Loucy (cell line): ENCODE measurements at regions not wholly inside any gene's neighbourhood (a gene's known extent, or its start where the extent isn't known, plus 50 kb on each side); places are given as distances from the start of the nearest gene placed in this dataset.

Experiments used
- H2AFZ ChIP-seq: fragments of 200-600 bp; sonication (generic); 2 replicates; pipeline ENCODE4 v1.6.0; 2016; ENCODE audit warnings: antibody characterized with exemption, mild to moderate bottlenecking, low read length, moderate library complexity
- H3F3A ChIP-seq: fragments of 200-600 bp; 2 replicates; pipeline ENCODE4 v1.6.0; 2016; ENCODE audit warnings: antibody characterized with exemption, low read depth, mild to moderate bottlenecking
- H3K27me3 ChIP-seq: fragments of 200-600 bp; sonication (generic); 2 replicates; pipeline ENCODE4 v1.6.1; 2014; ENCODE audit warnings: low read length, mild to moderate bottlenecking; ENCODE audit not compliant: insufficient read depth, poor library complexity, severe bottlenecking
- H3K36me3 ChIP-seq: fragments of 200-600 bp; sonication (generic); 2 replicates; pipeline ENCODE4 v1.6.1; 2016; ENCODE audit warnings: low read length; ENCODE audit not compliant: insufficient read depth
- H3K4me1 ChIP-seq: fragments of 200-600 bp; sonication (generic); 2 replicates; pipeline ENCODE4 v1.5.1; 2014; ENCODE audit warnings: low read length, mild to moderate bottlenecking; ENCODE audit not compliant: insufficient read depth, poor library complexity, severe bottlenecking
- H3K4me2 ChIP-seq: fragments of 200-600 bp; sonication (generic); 2 replicates; pipeline ENCODE4 v1.6.0; 2014; ENCODE audit warnings: antibody characterized with exemption, low read length, low read depth, mild to moderate bottlenecking; ENCODE audit not compliant: poor library complexity, severe bottlenecking
- H3K4me3 ChIP-seq: fragments of 200-600 bp; sonication (generic); 2 replicates; pipeline ENCODE4 v1.5.1; 2014; ENCODE audit warnings: low read length, mild to moderate bottlenecking, mixed read lengths; ENCODE audit not compliant: poor library complexity, severe bottlenecking
- H3K79me2 ChIP-seq: fragments of 200-600 bp; sonication (generic); 2 replicates; pipeline ENCODE4 v1.6.1; 2014; ENCODE audit warnings: low read length; ENCODE audit not compliant: insufficient read depth
- H3K9ac ChIP-seq: fragments of 200-600 bp; sonication (generic); 2 replicates; pipeline ENCODE4 v1.6.0; 2014; ENCODE audit warnings: mild to moderate bottlenecking, low read depth, low read length, moderate library complexity; ENCODE audit not compliant: poor library complexity, severe bottlenecking
- H3K9me2 ChIP-seq: fragments of 200-600 bp; sonication (generic); replicated peaks from 2 replicates; pipeline ENCODE4 v1.6.1; 2016; ENCODE audit warnings: low read depth, low read length, mixed read lengths
- H3K9me3 ChIP-seq: fragments of 200-600 bp; sonication (generic); 2 replicates; pipeline ENCODE4 v1.6.1; 2014; ENCODE audit warnings: mild to moderate bottlenecking, antibody characterized with exemption, low read length, low read depth; ENCODE audit not compliant: insufficient read depth
- H4K20me1 ChIP-seq: fragments of 200-600 bp; sonication (generic); 2 replicates; pipeline ENCODE4 v1.6.0; 2014; ENCODE audit warnings: antibody characterized with exemption, low read length, mild to moderate bottlenecking; ENCODE audit not compliant: insufficient read depth, poor library complexity, severe bottlenecking
- CTCF ChIP-seq: fragments of 200-600 bp; sonication (generic); conservative IDR thresholded peaks from 2 replicates; pipeline ENCODE4 v1.5.1; 2014; ENCODE audit warnings: mild to moderate bottlenecking, antibody characterized with exemption, low read length
- EZH2phosphoT487 ChIP-seq: fragments of 200-600 bp; IDR thresholded peaks from 2 replicates; pipeline ENCODE4 v1.6.1; 2018; ENCODE audit warnings: antibody characterized with exemption, mild to moderate bottlenecking, moderate library complexity, borderline replicate concordance

GRCh38 chr7:42292991-42293521 lies 56.0 kb upstream of the GLI3 start:
- no peak for TF ChIP-seq CTCF
- TF ChIP-seq EZH2phosphoT487, result no peak
- no peaks in the 10 kb centered on the region for H3F3A ChIP-seq
- no peak overlapping the region for H2AFZ ChIP-seq
- H3K4me3 ChIP-seq, result no peak overlapping the region
- no peaks in the 10 kb centered on the region for H3K27me3 ChIP-seq
- no peaks in the 10 kb centered on the region for H3K9me3 ChIP-seq
- H3K4me1 ChIP-seq, result no peaks in the 10 kb centered on the region
- no peak overlapping the region for H3K4me2 ChIP-seq
- H3K9me2 ChIP-seq, result no peaks in the 10 kb centered on the region
- H3K79me2 ChIP-seq, result no peaks in the 10 kb centered on the region
- no peak overlapping the region for H3K9ac ChIP-seq
- H3K36me3 ChIP-seq, result no peaks in the 10 kb centered on the region
- H4K20me1 ChIP-seq, result no peaks in the 10 kb centered on the region

DNA sequence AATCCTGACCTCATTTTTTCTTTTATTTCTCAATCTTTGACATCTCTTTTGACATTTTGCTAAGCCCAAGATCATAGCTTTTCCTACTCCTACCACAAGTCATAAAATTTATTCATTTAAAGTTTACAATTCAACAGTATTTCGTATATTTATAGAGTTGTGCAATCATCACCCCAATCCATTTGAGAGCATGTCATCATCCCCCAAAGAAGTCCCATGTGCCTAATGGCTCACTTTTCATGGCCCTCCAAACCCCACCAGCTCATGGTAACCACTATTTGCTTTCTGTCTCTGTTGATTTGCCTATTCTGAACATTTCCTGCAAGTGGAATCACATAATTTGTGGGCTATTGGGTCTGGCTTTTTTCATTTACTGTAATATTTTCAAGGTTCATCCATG lies 52.5 kb upstream of the GLI3 start:
- Histone ChIP-seq H3K27me3 (no peaks in the 10 kb centered on the region), H3K79me2 (no peaks in the 10 kb centered on the region), H3K4me1 (no peaks in the 10 kb centered on the region), H3K9me2 (no peaks in the 10 kb centered on the region), H3K4me3 (no peak overlapping the region), H4K20me1 (no peaks in the 10 kb centered on the region), H2AFZ (no peak overlapping the region), H3K4me2 (no peak overlapping the region), H3K9ac (no peak overlapping the region), H3K9me3 (no peaks in the 10 kb centered on the region), H3F3A (no peaks in the 10 kb centered on the region), H3K36me3 (no peaks in the 10 kb centered on the region)
- no peak for TF ChIP-seq CTCF
- TF ChIP-seq EZH2phosphoT487, result no peak
